Transverse colon (tissue), 4 donors: ENCODE measurements at regions not wholly inside any gene's neighbourhood (a gene's known extent, or its start where the extent isn't known, plus 50 kb on each side); places are given as distances from the start of the nearest gene placed in this dataset.

Experiments
- DNase-seq: peaks from one replicate; pipeline ENCODE4 v3.0.0-alpha.2; 2019
- H3K27ac ChIP-seq, 4 donors: fragments of 200-600 bp; sonication (generic); 2 replicates each; pipeline ENCODE4 v1.5.1; 2016 to 2018; ENCODE audit warnings: inconsistent platforms in 4 of 4
- H3K27me3 ChIP-seq: fragments of 200-600 bp; sonication (generic); 2 replicates; pipeline ENCODE4 v1.5.1; 2017; ENCODE audit warnings: inconsistent platforms
- H3K36me3 ChIP-seq, 4 donors: fragments of 200-600 bp; sonication (generic); 2 replicates each; pipeline ENCODE4 v1.5.1; 2017 to 2019; ENCODE audit warnings: inconsistent platforms in 4 of 4
- H3K4me1 ChIP-seq, 4 donors: fragments of 200-600 bp; sonication (generic); 2 replicates each; pipeline ENCODE4 v1.5.1; 2017 to 2020; ENCODE audit warnings: inconsistent platforms in 4 of 4
- H3K4me3 ChIP-seq, 4 donors: fragments of 200-600 bp; sonication (generic); 1 replicate in 1 of 4; 2 replicates in 3 of 4; pipeline versions ENCODE4 v1.5.1 to v1.6.1; 2017 to 2019; ENCODE audit warnings: inconsistent platforms in 4 of 4
- H3K9me3 ChIP-seq, 2 donors: fragments of 200-600 bp; sonication (generic); 2 replicates each; pipeline ENCODE4 v1.5.1; 2017 to 2019; ENCODE audit warnings: inconsistent platforms in 2 of 2
- EP300 ChIP-seq: sonication (generic); formaldehyde crosslinking; IDR thresholded peaks from one replicate; pipeline ENCODE4 v1.6.1; 2017; ENCODE audit warnings: antibody characterized with exemption, low read depth
- POLR2A ChIP-seq: fragments of 450-650 bp; IDR thresholded peaks from one replicate; pipeline ENCODE4 v1.6.1; 2016; ENCODE audit warnings: antibody characterized with exemption, mild to moderate bottlenecking, moderate library complexity
- POLR2AphosphoS5 ChIP-seq, 3 donors: sonication (generic); formaldehyde crosslinking; IDR thresholded peaks; one replicate each; pipeline ENCODE4 v1.6.1; 2016; ENCODE audit warnings: antibody characterized with exemption in 3 of 3
- WGBS, 2 donors: methylation state at CpG; one replicate each; pipeline ENCODE4 v1.1.5; 2018; ENCODE audit warnings: low coverage in 1 of 2; 5-methylcytosine and 5-hydroxymethylcytosine counted together
- in situ Hi-C, 4 donors: fragments of 200-750 bp; cut with MboI; loops; one replicate each; pipeline versions ENCODE4 v1.15.0 to v1.15.1; 2017; ENCODE audit warnings: low sequenced_read_pairs in 3 of 4, low pct_ligation_motif_present in 1 of 4, low pct_unique_long_range_greater_than_20kb in 1 of 4
- intact Hi-C: fragments of 100-400 bp; cut with DNase I; formaldehyde crosslinking; loops from one replicate; pipeline ENCODE4 v1.15.1; 2023; ENCODE audit warnings: low total_unique reads
- TF ChIP-seq, protein P1 (sequence below), 5 experiments: fragments of 200-600 bp in 3 of 5; fragments of 450-650 bp in 2 of 5; sonication (generic) in 3 of 5; IDR thresholded peaks; 1 replicate in 2 of 5; 2 replicates in 3 of 5; pipeline ENCODE4 v1.5.1; 2016 to 2017; ENCODE audit warnings: antibody characterized with exemption in 5 of 5, inconsistent platforms in 3 of 5, mild to moderate bottlenecking in 2 of 5, moderate library complexity in 1 of 5

DNA sequence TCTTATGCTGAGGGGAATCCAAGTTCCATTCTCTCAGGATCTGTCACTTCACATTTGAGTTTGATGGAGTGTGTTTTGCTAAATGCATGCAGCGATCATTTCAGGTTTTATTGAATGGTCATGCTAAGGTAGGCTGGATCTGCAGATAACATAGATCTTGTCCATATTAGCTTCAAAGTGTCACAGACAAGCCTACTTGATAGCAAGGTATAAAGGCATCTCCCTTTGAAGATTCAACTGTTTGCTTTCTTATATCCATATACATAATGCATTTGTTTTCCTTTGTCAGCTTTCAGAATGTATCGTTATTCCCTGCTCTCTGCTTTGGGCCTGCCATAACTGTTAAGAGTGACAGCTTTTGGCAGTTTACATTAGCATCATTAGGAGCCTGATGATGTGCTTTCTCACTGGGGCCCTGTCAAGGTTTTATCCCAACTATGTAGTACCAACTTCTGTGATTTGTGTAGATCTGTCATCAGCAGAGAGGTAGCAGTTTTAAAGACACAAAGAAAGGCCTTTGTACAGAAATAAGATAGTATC is 604.3 kb upstream of the CDH7 start:
- Histone ChIP-seq H3K36me3 (no peaks in the 10 kb centered on the region), H3K4me3 (no peak overlapping the region), H3K4me1 (no peaks in the 10 kb centered on the region), H3K27ac (no peak overlapping the region), H3K27me3 (no peaks in the 10 kb centered on the region), H3K9me3 (no peaks in the 10 kb centered on the region)
- no peak for DNase-seq
- in situ Hi-C loops = no loop called here
- TF ChIP-seq EP300 = no peak
- intact Hi-C loops = no loop called here
- 65 to 71% methylated on average over 2 of the region's 2 CpGs for WGBS, 2 donors

DNA sequence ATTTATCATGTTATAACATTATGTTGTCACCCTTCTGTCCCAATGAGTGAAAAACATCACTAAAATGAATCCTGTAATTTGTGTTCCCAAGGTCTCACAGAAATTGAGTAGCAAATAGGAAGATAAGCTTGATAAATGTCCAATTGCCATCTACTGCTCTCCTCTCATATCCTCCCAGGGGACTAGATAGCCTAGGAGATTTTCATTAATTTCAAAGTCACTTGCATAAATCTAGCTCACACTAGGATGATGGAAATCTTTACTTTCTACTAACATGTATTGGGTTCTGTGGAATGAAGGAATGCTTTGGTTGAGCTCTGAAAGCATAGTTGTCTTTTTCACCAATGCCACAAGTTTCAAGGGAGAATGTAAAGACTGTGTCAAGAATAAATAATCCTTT is 605.5 kb upstream of the CDH7 start:
- Histone ChIP-seq H3K4me1 (no peaks in the 10 kb centered on the region), H3K27me3 (no peaks in the 10 kb centered on the region), H3K27ac (no peak overlapping the region), H3K36me3 (no peaks in the 10 kb centered on the region), H3K4me3 (no peak overlapping the region), H3K9me3 (no peaks in the 10 kb centered on the region)
- in situ Hi-C loops = no loop called here
- TF ChIP-seq, protein P1, sequence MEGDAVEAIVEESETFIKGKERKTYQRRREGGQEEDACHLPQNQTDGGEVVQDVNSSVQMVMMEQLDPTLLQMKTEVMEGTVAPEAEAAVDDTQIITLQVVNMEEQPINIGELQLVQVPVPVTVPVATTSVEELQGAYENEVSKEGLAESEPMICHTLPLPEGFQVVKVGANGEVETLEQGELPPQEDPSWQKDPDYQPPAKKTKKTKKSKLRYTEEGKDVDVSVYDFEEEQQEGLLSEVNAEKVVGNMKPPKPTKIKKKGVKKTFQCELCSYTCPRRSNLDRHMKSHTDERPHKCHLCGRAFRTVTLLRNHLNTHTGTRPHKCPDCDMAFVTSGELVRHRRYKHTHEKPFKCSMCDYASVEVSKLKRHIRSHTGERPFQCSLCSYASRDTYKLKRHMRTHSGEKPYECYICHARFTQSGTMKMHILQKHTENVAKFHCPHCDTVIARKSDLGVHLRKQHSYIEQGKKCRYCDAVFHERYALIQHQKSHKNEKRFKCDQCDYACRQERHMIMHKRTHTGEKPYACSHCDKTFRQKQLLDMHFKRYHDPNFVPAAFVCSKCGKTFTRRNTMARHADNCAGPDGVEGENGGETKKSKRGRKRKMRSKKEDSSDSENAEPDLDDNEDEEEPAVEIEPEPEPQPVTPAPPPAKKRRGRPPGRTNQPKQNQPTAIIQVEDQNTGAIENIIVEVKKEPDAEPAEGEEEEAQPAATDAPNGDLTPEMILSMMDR (IDR thresholded peaks at IDR 0.05) = no peak
- no peak for TF ChIP-seq POLR2AphosphoS5 (IDR thresholded peaks at IDR 0.05)
- intact Hi-C loops = no loop called here
- no peak for DNase-seq

DNA sequence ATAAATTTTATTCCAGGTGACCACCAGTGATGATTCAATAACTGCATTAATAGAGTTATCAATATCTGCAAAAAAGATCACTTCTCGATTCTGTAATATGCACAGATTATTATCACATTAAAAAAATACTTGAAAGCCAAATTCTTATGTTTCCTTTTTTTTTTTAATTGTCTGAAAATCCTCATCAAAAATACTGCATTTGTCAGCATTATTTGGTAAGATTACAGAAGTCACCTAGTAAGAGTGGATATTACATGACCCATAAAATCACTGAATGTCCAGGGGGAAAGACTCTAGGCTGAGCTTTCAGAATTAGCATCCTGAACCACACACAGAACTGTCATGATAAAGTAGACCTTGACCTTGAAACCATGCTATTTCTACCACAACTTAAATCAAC is 617.2 kb upstream of the CDH7 start:
- Histone ChIP-seq H3K27ac (no peak overlapping the region), H3K4me3 (no peak overlapping the region), H3K9me3 (no peaks in the 10 kb centered on the region), H3K27me3 (no peaks in the 10 kb centered on the region), H3K4me1 (no peaks in the 10 kb centered on the region), H3K36me3 (no peaks in the 10 kb centered on the region)
- no peak for DNase-seq
- intact Hi-C loops = no loop called here
- TF ChIP-seq EP300 = no peak
- no peak for TF ChIP-seq POLR2AphosphoS5 (IDR thresholded peaks at IDR 0.05)
- no peak for TF ChIP-seq POLR2A
- TF ChIP-seq, protein P1 (IDR thresholded peaks at IDR 0.05) = no peak
- in situ Hi-C loops = no loop called here
- WGBS, 2 donors = 75 to 85% methylated on average over 1 of the region's 1 CpG

DNA sequence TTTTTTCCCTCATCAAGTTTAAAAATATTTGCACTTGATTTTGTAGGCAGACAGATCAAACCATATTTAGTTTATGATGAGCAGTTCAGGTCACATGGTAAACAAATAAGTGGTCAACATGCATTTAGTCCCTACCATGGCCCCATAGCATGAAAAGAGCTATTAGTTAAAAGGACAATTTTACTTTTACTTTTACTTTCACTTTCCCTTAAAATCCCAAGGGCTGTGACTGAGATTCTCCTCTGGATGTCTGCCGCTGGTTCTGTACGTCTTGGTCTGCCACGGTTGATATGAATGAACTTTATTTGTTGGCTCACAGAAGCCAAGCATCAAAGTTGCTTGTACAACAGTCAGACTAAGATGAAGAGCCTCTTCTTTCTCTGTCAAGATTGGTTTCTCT is 626.2 kb upstream of the CDH7 start:
- Histone ChIP-seq H3K27ac (no peak overlapping the region), H3K4me3 (peak overlapping the region in 1 of 4 donors; percentile 9), H3K27me3 (no peaks in the 10 kb centered on the region), H3K9me3 (peaks cover 9% of the 10 kb centered on the region in 2 donors), H3K4me1 (no peaks in the 10 kb centered on the region), H3K36me3 (no peaks in the 10 kb centered on the region)
- TF ChIP-seq, protein P1 (IDR thresholded peaks at IDR 0.05) = no peak
- TF ChIP-seq EP300 (no peak), POLR2AphosphoS5 (IDR thresholded peaks at IDR 0.05) (no peak), POLR2A (no peak)
- in situ Hi-C loops = no loop called here
- DNase-seq = no peak
- 50 to 52% methylated on average over 3 of the region's 3 CpGs for WGBS, 2 donors
- intact Hi-C loops = no loop called here

DNA sequence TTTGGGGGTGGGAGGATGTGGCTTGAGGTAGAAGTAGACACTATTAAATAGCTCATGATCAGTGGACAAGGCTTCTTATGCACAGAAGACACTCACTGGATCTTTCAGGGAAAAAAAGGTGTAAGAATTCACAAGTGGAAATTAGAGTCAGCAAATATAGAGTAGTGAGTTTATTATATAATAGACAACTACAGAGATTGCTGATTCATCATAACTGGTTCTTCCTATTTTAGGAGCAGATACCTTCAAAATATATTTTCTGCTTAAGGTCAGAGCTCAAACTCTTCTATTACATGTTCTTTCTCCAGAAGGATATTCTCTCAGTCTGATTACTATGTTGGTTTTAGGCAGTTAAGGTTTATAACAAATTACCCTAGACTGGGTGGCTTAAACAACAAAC is 646.9 kb upstream of the CDH7 start:
- Histone ChIP-seq H3K27me3 (no peaks in the 10 kb centered on the region), H3K36me3 (no peaks in the 10 kb centered on the region), H3K4me1 (no peaks in the 10 kb centered on the region), H3K9me3 (no peaks in the 10 kb centered on the region), H3K4me3 (no peak overlapping the region), H3K27ac (no peak overlapping the region)
- no peak for DNase-seq
- in situ Hi-C loops (no loop called here), intact Hi-C loops (no loop called here)
- TF ChIP-seq EP300 (no peak), POLR2A (no peak), POLR2AphosphoS5 (IDR thresholded peaks at IDR 0.05) (no peak)
- TF ChIP-seq, protein P1 (IDR thresholded peaks at IDR 0.05) = no peak
